Activated CD4-positive, alpha-beta T cell treated with anti-CD3 and anti-CD28 coated beads for 24 hours (primary cell): ENCODE measurements at regions not wholly inside any gene's neighbourhood (a gene's known extent, or its start where the extent isn't known, plus 50 kb on each side); places are given as distances from the start of the nearest gene placed in this dataset.

Source experiments
- DNase-seq, 2 donors: peaks; one replicate each; pipeline ENCODE4 v3.0.0-alpha.2; 2020; ENCODE audit warnings: low read depth in 2 of 2

DNA sequence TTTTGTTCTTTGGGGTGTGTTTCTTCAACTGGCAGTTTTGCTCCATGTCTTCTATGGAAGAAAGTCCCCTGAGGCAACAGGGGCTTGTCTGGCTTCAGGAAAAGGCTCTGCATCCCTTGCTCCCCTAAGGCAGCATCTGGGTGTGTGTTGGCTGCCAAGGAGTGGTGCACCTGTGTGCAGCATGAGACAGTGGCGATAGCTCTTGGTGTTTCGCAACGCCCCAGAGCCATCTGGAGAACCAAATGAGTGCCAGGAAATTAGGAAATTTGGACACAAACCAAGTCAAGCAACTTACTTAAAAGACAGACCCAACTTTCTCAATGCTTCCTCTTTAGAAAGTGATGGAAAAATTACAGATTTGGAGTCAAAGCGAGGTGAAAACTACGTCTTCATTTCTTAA, 1044.4 kb upstream of the CNTNAP5 start:
- no peak for DNase-seq

DNA sequence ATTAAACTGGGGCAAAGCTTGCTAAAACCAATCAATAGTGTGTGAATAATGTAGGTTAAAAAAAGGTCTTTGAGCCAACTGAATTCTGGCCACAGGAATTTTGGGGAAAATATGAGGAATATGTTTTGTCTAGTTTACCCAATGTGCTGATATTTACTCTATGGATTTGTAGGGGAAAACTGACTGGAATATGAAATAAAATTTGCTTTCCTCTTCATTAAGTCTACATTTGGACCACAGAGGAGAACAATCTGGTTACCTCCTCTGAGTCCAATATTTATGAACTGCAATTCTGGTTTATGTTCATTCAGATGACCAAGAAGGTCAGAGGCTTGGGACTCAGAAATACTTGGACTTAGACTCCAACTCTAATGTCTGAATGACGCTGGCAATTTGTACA, 1042.2 kb upstream of the CNTNAP5 start:
- no peak for DNase-seq

DNA sequence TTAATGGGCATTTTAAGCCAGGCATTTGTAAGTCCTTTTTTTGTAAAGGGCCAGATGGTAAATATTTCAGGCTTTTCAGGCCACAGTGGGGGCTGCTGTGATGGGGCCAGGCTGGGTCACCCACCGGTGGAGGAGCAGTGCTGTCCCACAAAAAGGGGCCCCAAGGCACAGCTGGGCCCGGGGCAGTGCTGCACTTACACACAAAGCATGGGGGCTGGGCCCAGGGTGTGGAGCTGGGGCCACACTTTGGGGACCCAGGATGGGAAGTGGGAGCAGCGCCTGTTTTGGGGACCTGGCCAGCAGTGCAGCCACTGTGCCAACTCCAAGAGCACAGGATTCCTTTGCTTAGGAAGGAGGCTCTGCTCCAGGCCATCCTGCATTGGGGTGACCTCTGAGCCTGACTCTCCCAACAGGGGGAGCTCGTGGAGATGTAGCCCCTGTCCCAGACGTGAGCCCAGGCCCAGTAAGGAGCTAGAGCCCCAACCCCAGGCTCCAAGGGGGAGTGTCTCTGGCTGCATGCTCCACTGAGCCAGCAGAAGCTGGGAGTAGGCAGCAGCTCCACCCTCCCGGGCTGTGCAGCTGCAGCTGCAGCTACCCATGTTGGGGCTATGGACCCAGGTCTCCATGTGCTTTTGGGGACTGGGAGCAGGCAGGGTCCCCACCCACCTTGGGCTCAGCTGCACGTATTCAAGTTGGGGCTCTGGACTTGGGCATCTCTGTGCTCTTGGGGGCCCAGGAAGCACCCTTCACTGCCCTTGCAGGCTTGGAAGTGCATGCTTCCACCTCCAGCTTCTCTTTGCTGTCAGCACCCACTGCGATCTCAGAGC, 1036.5 kb upstream of the CNTNAP5 start:
- no peak for DNase-seq

DNA sequence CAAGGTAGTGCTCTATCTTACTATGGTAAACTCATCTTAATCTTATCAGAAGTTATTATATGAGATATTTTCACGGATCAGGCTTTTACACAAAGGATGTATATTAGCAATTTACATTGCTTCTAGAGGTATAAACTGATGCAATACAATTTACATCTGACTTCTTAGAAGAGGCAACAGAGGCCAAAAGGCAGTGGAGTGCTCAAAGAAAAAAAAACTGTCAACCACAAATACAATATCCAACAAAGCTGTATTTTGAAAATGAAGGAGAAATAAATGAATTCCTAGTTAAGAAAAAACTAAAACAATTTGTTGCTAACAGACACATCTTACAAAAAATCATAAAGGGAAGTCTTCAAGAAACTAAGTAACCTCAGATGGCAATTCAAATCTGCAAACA, 1031.5 kb upstream of the CNTNAP5 start:
- DNase-seq, result no peak

DNA sequence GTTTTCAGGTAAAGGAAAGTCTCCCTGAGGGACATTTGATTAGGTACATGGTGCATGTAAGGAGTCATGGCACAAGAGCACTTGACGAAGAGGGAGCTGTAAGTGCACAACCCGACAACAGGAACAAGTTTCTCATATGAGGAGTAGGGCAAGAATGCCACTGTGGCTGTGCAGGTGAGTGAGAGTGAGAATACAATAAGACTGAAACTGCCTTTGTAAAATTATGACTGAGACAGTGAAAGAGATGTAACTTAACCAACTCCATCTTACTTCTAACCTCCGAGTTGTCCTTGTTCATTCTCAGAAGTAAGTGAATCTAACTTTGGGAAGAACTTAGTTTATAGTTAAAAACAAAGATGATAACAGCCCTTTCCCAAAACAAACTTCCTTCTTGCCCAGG, 1025.8 kb upstream of the CNTNAP5 start:
- no peak for DNase-seq

DNA sequence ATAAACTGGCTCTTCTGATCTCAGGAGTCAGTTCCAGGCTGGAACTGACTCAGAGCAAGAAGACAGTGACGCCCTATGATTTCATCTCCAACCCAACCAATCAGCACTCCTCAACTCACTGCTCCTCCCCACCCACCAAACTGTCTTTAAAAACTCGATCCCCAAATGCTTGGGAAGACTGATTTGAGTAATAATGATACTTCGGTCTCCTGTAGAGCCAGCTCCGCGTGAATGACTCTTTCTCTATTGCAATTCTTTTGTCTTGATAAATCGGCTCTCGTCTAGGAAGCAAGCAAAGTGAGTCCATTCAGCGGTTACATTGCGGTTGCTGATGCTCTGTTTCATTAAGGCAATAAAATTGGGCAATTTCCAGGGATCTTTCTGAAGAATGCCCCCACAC, 1025.3 kb upstream of the CNTNAP5 start:
- DNase-seq, result no peak

DNA sequence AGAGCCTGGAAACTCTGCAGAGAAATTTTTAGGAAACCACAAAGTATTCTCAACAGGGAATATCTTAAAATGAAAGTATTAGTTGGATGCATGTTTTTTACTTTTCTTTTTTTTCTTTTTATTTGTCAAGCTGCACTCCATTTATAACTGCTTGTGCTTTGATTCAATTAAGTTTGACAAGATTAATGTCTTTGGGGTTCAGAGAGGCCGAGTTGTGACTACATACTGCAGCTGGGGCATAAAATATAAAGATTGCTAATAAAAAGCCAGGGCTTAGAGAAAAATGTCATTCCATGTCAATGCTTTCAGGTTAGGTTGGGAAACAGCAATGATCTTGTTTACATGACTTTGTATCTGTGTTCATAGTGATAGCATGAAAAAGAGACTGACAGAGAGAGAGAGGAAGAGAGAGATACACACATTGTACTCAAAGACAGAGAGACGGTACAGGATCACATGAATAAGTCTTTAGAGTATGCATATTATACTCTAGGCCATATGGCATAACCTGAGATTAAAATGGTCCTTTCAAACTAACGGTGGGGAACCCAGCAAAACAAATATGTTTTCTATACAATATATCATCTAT, 1022.3 kb upstream of the CNTNAP5 start:
- no peak for DNase-seq

DNA sequence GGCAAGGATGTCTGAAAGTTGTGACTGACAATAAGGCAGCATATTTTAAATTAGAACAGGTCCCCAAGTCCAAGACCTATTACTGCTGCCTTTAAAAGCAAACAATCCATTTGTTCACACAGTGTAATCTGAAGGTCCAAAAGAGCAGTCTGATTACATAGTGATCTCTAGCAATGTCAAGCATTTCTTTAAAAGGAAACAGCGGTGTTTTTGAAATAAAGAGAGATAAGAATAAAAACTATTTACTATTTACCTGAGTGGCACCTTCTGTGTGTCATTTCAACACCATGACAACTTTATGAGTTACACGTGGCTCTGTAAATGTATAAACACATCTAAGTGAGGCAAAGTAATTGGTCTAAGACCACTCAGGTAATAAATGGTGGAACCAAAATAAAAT, 1009.9 kb upstream of the CNTNAP5 start:
- no peak for DNase-seq

DNA sequence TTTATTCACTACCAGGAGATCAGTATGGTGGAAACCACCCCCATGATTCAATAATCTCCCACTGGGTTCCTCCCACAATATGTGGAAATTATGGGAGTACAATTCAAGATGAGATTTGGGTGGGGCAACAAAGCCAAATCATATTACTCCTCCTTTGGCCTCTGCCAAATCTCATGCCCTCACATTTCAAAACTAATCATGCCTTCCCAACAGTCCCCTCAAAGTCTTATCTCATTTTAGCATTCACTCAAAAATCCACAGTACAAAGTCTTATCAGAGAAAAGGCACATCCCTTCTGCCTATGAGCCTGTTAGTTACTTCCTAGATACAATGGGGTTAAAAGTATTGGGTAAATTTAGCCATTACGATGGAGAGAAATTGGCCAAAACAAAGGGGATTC, 989.5 kb upstream of the CNTNAP5 start:
- no peak for DNase-seq

DNA sequence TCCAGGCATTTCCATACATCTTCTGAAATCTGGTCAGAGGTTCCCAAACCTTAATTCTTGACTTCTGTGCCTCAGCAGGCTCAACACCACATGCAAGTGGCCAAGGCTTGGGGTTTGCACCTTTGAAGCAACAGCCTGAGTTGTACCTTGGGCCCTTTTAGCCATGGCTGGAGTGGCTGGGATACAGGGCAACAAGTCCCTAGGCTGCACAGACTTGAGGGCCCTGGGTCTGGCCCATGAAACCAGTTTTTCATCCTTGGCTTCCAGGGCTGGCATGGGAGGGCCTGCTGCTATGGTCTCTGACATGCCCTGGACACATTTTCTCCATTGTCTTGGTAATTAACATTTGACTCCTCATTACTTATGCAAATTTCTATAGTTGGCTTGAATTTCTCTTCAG, 988.8 kb upstream of the CNTNAP5 start:
- no peak for DNase-seq

DNA sequence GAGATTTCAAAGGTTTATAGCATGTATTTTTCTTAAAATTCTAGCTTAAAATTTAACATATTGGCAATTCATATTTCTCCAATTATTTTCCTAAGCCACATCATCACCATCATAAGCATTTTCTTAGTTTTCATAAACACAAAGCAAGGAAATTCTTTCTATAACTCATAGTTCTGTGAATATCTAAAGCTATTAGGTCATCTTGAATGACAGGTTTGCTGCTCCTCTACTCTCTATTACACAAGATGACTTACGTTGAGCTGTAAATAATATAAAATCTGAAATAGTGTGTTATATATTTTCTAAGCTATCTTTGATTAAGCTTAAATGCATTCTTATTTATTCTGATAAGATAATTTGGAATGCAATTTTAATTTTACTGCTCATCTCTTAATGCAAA, 984.6 kb upstream of the CNTNAP5 start:
- no peak for DNase-seq

DNA sequence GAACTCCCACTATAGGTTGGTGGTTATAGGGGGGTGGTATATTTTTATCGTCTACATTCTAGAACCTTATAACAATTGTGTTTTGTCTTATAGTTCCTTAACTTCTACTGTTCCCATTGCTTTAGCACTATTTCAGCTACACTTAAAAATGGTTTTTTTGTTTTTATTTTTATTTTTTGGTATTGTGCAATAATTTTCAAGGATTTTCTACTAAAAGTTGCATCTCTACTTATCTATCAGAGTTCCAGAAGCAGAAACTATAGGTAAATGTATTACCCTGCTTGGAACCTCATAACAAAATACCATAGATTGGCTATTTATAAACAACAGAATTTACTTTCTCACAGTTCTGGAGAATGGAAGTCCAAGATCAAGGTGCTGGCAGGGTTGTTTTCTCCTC, 981.6 kb upstream of the CNTNAP5 start:
- DNase-seq, result no peak

DNA sequence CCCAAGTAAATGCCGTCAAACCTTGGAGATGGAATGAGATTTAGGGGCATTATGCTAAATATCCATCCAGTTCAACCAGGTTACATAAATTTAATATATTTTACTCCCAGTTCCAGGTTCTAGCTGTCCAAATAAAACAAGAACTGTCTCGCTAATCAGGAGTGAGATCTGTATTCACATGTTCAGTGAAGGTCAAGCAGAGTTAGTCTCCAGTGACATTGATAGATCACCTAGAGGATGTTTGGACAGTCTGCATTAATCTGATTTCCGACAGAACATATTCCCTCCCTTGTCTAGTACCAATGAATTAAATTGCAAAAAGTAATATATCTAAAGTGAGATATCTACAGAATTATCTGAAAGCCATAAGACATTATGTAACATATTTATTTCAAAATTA, 979.4 kb upstream of the CNTNAP5 start:
- DNase-seq, result no peak

DNA sequence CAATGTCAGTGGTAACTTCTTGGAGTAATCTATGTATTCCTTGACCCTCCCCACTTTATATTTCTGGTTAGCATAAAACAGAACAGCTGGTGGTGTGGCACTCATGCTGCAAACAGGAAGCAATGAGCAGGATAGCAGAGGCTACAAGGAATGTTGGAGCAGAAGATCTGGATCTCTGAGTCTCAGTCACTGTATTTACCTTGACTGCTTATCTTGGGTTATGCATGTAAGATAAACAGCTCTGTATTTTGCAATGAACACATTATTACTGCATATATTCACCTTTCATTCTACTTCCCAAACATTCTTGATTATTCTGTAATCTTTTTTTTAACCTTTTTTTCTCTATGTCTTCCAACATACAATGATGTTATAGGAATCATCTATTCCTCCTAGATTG, 977.9 kb upstream of the CNTNAP5 start:
- DNase-seq, result no peak

DNA sequence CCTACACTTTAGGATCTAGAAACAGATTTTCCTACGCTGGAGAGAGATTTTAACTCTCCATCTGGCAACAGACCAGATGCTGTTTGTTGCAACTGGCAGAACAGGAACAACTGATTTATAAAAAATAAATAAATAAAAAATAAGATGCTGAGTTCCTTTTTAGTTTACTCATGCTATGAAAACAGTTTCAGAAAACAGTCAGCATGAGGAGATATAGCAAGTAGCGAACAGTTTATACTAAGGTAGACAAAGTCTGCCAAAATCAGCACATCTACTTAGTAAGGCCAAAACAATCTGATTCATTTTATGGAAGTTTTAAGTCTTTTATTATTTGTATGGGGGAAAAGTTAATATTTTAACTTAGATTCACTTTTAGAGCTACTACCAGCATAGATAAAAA, 974.0 kb upstream of the CNTNAP5 start:
- no peak for DNase-seq

DNA sequence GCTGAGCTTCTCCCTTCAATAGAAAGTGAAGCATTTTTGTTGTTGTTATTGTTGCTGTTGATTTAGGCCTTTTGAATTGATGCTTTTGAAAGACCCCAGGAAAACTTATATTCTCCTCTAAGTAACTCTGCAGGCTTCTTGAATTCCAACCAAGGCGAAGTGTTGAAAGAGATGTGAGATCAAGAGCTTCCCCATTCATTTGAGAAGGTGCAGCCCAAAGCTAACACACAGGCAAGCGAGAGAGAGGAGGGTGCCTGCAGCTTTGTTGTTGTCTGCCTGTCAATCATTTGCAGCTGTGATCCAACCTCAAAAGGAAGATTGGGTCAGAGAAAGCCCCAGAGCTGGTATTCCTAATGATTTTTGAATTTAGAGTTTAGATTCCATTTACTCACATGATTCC, 963.6 kb upstream of the CNTNAP5 start:
- DNase-seq, result no peak

DNA sequence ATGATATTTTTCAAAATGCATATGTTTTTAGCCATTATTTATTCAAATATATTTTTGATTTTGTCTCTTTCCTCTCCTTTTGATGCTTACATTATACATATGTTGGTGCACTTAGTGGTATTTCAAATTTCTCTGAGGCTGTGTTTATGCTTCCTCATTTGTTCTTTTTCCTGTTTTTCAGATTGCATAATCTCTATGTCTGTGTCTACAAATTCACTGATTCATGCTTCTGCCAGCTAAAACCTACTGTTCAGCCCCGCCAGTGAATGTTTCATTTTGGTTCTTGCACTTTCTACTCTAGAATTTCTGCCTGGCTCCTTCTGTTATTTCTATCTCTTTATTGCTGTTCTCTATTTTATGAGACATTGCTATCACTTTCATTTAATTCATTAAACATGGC, 951.7 kb upstream of the CNTNAP5 start:
- no peak for DNase-seq

DNA sequence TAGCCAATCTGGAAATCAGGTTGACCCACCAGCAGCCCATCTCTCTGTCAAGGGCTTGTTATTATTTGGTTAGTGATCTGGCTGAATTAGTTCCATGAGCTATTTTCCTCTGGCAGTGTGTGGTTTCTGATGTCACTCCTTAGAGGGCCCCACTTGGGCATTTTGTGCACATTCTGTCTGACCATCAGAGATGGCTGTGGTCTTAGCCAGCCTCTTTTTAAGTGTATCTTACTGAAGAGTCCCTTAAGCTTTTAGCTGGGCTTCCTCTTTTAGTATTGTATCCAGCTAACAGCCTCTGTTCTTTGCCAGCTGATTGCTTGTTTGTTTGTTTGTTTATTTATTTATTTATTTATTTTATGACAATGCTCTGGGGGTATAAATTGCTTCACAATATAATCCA, 951.1 kb upstream of the CNTNAP5 start:
- DNase-seq, result no peak

DNA sequence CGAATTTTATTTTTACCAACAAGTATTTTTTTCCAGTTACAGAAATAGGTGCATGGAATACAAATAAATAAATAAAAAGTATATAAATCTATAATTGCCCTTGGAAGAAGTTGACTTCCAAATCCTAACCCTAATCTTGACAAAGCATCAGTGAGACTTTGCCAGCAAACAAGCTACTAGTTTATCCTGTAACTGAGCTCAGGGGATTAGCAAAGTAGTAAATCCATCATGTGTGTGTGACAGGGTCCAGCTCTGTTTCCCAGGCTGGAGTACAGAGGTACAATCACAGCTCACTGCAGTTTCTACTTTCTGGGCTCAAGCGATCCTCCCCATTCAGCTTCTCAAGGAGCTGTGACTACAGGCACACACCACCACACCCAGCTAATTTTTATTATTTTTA, 948.0 kb upstream of the CNTNAP5 start:
- DNase-seq, result no peak

DNA sequence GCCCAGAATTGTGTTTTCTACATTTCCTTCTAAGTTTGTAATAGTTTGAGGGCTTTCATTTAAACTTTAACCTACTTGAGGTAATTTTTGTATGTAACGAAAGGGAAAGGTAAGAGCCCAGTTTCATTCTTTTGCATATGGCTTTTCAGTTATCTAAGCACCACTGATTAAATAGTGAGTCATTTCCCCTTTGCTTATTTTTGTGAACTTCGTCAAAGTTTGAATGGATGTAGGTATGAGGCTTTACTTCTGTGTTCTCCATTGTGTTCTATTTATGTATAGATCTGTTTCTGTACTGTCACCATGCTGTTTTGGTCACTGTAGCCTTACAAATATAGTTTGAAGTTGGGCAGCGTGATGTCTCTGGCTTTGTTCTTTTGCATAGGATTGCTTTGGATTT, 944.8 kb upstream of the CNTNAP5 start:
- no peak for DNase-seq

DNA sequence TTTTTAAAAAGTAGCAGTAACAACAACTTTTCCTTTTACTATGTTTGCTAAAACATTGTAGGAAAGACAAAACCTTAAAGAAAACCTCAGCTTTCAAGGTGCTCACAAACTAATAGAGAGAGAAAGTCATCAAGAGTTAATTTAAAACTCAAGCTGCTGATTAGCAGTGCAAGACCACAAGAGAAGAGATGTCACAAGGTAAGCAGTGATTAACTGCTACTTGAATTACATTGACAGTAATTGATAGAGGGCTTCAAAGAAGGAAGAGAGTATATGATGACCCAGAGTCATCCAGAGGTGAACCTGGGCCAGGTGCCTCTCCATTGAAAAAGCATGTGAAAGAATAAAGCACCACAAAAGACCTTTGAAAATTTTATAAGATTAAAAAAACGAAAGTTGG, 939.6 kb upstream of the CNTNAP5 start:
- no peak for DNase-seq

DNA sequence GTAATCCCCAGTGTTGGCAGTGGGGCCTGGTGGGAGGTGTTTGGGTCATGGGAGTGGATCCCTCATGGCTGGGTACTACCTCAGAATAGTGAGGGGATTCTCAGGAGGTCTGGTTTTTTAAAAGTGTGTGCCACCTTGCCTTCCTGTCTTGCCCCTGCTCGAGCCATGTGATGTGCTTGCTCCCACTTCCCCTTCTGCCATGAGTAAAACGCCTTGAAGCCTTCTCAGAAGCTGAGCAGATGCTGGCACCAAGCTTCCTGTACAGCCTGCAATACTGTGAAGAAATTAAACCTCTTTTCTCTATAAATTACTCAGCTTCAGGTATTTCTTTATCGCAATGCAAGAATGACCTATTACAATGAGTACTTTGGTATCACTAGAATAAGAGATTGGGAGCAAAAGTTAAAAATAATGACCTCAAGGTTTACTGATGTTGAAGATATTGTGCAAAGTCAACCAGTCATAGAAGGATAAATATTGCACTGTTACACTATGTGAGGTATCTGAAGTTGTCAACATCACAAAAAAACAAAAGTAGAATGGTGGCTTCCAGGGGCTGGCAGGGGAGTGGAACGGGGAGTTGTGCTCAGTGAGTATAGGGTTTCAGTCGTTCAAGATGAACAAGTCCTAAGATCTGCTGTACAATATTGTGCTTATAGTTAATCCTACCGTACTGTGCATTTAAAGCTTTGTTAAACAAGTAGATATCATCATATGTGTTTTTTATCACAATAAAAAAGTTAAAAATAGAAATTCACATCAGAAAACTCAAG, 938.3 kb upstream of the CNTNAP5 start:
- DNase-seq, result no peak

DNA sequence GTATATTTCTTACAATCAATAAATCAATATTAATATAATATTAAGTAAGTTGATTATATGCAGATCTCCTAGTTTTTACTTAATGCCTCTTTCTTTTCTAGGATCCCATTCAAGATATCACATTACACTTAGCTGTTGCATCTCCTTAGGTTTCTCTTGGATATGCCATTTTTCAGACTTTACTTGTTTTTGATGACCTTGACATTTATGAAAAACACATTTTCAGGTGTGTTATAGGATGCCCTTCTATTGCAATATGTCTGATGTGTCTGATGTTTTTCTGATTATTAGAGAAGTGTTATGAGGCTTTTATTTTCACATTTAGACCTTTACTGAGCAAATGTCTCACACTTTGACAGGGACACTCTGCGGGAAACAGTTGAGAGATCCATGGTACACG, 933.6 kb upstream of the CNTNAP5 start:
- no peak for DNase-seq
